ENCODE measurements at regions not wholly inside any gene's neighbourhood (a gene's known extent, or its start where the extent isn't known, plus 50 kb on each side); places are given as distances from the start of the nearest gene placed in this dataset.
A peak's percentile ranks its signal among the peaks of the same experiment; 100 is the strongest.

DNA sequence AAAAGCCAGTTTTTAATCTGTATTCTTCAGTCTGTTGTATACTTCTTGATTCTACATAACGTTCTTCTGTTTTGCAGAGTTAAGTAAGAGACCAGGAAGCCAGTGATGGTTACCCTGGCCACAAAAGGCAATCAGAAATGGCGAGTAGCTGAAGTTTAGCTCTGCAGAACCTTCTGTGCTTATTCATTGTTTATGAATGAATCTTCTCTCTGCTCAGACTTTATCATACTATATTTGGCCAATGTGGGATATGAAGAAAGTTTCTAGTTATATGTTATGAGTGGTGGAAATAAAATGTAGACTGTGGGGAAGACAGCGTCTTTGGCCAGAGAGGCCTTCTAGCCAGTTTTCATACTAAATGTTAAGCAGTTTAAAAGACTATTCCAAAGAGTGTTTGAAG, 249.9 kb upstream of the RGS6 start:
- TF ChIP-seq, protein P1, sequence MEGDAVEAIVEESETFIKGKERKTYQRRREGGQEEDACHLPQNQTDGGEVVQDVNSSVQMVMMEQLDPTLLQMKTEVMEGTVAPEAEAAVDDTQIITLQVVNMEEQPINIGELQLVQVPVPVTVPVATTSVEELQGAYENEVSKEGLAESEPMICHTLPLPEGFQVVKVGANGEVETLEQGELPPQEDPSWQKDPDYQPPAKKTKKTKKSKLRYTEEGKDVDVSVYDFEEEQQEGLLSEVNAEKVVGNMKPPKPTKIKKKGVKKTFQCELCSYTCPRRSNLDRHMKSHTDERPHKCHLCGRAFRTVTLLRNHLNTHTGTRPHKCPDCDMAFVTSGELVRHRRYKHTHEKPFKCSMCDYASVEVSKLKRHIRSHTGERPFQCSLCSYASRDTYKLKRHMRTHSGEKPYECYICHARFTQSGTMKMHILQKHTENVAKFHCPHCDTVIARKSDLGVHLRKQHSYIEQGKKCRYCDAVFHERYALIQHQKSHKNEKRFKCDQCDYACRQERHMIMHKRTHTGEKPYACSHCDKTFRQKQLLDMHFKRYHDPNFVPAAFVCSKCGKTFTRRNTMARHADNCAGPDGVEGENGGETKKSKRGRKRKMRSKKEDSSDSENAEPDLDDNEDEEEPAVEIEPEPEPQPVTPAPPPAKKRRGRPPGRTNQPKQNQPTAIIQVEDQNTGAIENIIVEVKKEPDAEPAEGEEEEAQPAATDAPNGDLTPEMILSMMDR (IDR thresholded peaks at IDR 0.05), result no peak
- no peak for TF ChIP-seq POLR2A (IDR thresholded peaks at IDR 0.05)
- no peak for TF ChIP-seq EP300 (IDR thresholded peaks at IDR 0.05)
- no peak for TF ChIP-seq POLR2AphosphoS5 (IDR thresholded peaks at IDR 0.05)
- Histone ChIP-seq H3K27ac (no peak overlapping the region), H3K9me3 (no peaks in the 10 kb centered on the region), H3K27me3 (no peaks in the 10 kb centered on the region), H3K4me3 (no peak overlapping the region), H3K36me3 (peaks cover 0 to 20% (median 10%) of the 10 kb centered on the region in 4 donors), H3K4me1 (no peaks in the 10 kb centered on the region)
- ATAC-seq (ENCODE audit: low FRiP score in 2 of 2) (no peak), DNase-seq (no peak)
- 76 to 79% methylated on average over 3 of the region's 3 CpGs for WGBS, 2 donors

DNA sequence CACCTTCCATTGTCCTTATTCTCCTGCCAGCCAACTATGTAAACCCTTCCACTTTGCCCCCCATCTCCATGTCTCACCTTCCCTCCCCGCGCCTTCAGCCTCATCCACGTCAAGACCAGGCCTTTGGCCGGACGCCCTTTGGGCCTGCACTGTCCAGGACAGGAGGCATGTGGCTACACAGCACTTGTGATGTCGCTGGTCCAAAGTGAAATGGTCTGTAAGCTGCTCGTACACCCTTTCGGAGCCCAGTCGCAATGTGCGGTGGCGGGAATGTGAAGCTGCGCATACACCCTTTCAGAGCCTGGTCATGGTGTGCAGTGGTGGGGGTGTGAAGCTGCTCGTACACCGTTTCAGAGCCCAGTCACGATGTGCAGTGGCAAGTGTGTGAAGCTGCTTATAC, 247.9 kb upstream of the RGS6 start:
- DNase-seq (peak in 1 of 2 donors; percentile 38), ATAC-seq (ENCODE audit: low FRiP score in 2 of 2) (no peak)
- Histone ChIP-seq H3K4me3 (no peak overlapping the region), H3K4me1 (no peaks in the 10 kb centered on the region), H3K27me3 (no peaks in the 10 kb centered on the region), H3K36me3 (peaks cover 0 to 20% (median 10%) of the 10 kb centered on the region in 4 donors), H3K27ac (no peak overlapping the region), H3K9me3 (no peaks in the 10 kb centered on the region)
- TF ChIP-seq EP300 (IDR thresholded peaks at IDR 0.05) (no peak), POLR2AphosphoS5 (IDR thresholded peaks at IDR 0.05) (no peak), POLR2A (IDR thresholded peaks at IDR 0.05) (no peak)
- TF ChIP-seq, protein P1 (IDR thresholded peaks at IDR 0.05), result no peak
- 96 to 97% methylated on average over 14 to 15 of the region's 15 CpGs for WGBS, 2 donors

DNA sequence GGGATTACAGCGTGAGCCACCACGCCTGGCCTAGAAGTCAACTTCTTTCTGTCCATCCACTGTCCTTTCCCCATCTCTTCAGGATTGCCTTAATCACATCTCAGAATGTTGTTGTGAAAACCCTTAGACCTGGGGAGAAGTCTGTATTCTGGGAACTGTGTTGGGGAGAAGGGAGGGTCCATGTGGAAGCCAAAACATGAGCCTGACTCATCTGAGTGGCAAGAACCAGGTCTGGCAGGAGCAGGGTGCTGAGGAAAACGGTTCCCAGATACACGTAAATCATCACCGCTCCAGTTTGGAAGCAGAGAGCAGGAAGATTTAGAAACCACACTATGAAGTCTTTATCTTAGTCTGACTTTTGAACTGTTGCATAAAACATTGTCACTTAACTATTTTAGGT, 245.6 kb upstream of the RGS6 start:
- Histone ChIP-seq H3K9me3 (no peaks in the 10 kb centered on the region), H3K36me3 (peaks cover 0 to 23% (median 10%) of the 10 kb centered on the region in 4 donors), H3K4me3 (no peak overlapping the region), H3K27me3 (no peaks in the 10 kb centered on the region), H3K4me1 (peaks cover 0 to 5% (median 0%) of the 10 kb centered on the region in 4 donors), H3K27ac (no peak overlapping the region)
- ATAC-seq (ENCODE audit: low FRiP score in 2 of 2), result peak in 1 of 2 donors; percentile 74
- DNase-seq, result no peak
- 83 to 86% methylated on average over 5 of the region's 5 CpGs for WGBS, 2 donors
- TF ChIP-seq EP300 (IDR thresholded peaks at IDR 0.05) (no peak), POLR2A (IDR thresholded peaks at IDR 0.05) (no peak), POLR2AphosphoS5 (IDR thresholded peaks at IDR 0.05) (no peak)
- TF ChIP-seq, protein P1 (IDR thresholded peaks at IDR 0.05), result no peak

DNA sequence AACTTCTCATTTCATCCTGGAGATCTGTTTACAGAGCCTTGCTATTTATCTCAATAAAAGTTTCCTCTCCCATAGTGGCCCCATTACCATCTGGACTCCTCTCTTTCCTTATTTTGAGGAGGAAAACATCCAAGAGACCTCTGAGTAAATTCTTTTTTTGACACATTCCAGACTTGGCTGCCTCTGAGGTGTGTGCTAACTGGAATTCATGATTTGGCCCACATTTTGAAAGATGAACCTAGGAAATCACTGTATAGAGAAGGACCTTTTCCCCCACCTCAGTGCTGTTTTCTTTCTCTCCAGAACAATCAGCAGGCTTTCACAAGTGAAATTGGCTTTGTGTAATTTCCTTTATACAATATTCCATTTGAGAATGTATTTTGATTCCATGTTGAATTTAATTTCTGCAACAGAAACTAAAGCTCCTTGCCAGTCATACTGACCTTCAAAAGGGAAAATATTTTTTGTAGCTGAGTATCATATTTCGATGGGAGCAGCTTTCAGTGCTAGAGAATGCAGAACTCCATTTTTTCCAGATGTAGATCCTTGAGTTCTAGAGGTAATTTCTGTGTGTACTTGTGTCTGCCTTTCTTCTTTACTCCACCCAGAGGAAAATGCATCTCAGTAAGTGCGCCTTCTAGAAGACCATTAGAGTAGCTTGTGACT, 244.9 kb upstream of the RGS6 start:
- DNase-seq, result no peak
- no peak overlapping the region for H3K27ac ChIP-seq
- TF ChIP-seq POLR2A (IDR thresholded peaks at IDR 0.05) (no peak), POLR2AphosphoS5 (IDR thresholded peaks at IDR 0.05) (no peak)

DNA sequence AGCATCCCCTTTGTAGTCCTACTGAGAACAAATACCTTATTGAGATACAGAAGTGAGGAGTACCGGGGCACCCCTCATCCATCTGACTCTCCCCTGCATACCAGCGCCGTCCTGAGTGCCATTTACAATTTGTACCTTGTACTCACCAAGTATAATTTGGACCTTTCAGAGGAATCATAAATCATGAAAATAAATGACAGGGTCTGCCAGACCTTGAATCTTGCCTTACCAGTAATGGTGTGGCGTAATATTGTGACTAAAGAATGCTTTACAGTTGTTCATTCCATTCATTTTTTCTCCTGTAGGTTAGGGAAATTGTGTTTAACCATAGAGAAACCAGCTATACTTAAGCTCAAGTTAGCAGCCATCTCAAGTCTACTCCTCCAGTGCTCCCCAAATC, 243.7 kb upstream of the RGS6 start:
- Histone ChIP-seq H3K27ac (no peak overlapping the region), H3K4me1 (peaks cover 0 to 19% (median 11%) of the 10 kb centered on the region in 4 donors), H3K9me3 (no peaks in the 10 kb centered on the region), H3K27me3 (no peaks in the 10 kb centered on the region), H3K4me3 (no peak overlapping the region), H3K36me3 (peaks cover 0 to 23% (median 10%) of the 10 kb centered on the region in 4 donors)
- WGBS, 2 donors, result 79 to 92% methylated on average over 4 of the region's 4 CpGs
- ATAC-seq (ENCODE audit: low FRiP score in 2 of 2) (no peak), DNase-seq (no peak)
- TF ChIP-seq EP300 (IDR thresholded peaks at IDR 0.05), result no peak
- TF ChIP-seq, protein P1 (IDR thresholded peaks at IDR 0.05), result no peak
- no peak for TF ChIP-seq POLR2AphosphoS5 (IDR thresholded peaks at IDR 0.05)
- no peak for TF ChIP-seq POLR2A (IDR thresholded peaks at IDR 0.05)

More for the DNA sequence above, 244.9 kb upstream of the RGS6 start:
- peak in 1 of 2 donors; percentile 47 for ATAC-seq (ENCODE audit: low FRiP score in 2 of 2)
- H3K4me1 ChIP-seq, result peaks cover 0 to 6% (median 1%) of the 10 kb centered on the region in 4 donors
- WGBS, 2 donors, result 78 to 80% methylated on average over 2 of the region's 2 CpGs
- H3K9me3 ChIP-seq, result no peaks in the 10 kb centered on the region
- peaks cover 0 to 23% (median 10%) of the 10 kb centered on the region in 4 donors for H3K36me3 ChIP-seq
- H3K4me3 ChIP-seq, result no peak overlapping the region
- no peaks in the 10 kb centered on the region for H3K27me3 ChIP-seq
